ENCODE measurements at regions not wholly inside any gene's neighbourhood (a gene's known extent, or its start where the extent isn't known, plus 50 kb on each side); places are given as distances from the start of the nearest gene placed in this dataset.
A peak's percentile ranks its signal among the peaks of the same experiment; 100 is the strongest.

GRCh38 chr2:185147361-185147760, 549.0 kb downstream of the ZNF804A start:
- DNase-seq (ENCODE audit: low spot score), result no peak

GRCh38 chr2:185152186-185152585, 553.9 kb downstream of the ZNF804A start:
- DNase-seq (ENCODE audit: low spot score), result no peak

GRCh38 chr2:185161701-185162100, 563.4 kb downstream of the ZNF804A start:
- no peak for DNase-seq (ENCODE audit: low spot score)

GRCh38 chr2:185174353-185174752, 564.3 kb upstream of the FSIP2 start:
- DNase-seq (ENCODE audit: low spot score), result no peak

- DNase-seq (ENCODE audit: low spot score), result no peak
Observed at GRCh38 chr2:185179743-185180142, 558.9 kb upstream of the FSIP2 start.

GRCh38 chr2:185181901-185182300, 556.7 kb upstream of the FSIP2 start:
- DNase-seq (ENCODE audit: low spot score), result no peak

GRCh38 chr2:185185044-185185443, 553.6 kb upstream of the FSIP2 start:
- DNase-seq (ENCODE audit: low spot score), result no peak

- DNase-seq (ENCODE audit: low spot score), result no peak
Observed at GRCh38 chr2:185187421-185187820, 551.2 kb upstream of the FSIP2 start.

GRCh38 chr2:185188656-185189055, 549.9 kb upstream of the FSIP2 start:
- no peak for DNase-seq (ENCODE audit: low spot score)

- DNase-seq (ENCODE audit: low spot score), result no peak
Observed at GRCh38 chr2:185201063-185201462, 537.5 kb upstream of the FSIP2 start.

- no peak for DNase-seq (ENCODE audit: low spot score)
Observed at GRCh38 chr2:185202381-185202780, 536.2 kb upstream of the FSIP2 start.

- no peak for DNase-seq (ENCODE audit: low spot score)
Observed at GRCh38 chr2:185202945-185203528, 535.6 kb upstream of the FSIP2 start.

- DNase-seq (ENCODE audit: low spot score), result peak; percentile 22
Observed at GRCh38 chr2:185208261-185208660, 530.3 kb upstream of the FSIP2 start.

- no peak for DNase-seq (ENCODE audit: low spot score)
Observed at GRCh38 chr2:185215497-185215896, 523.1 kb upstream of the FSIP2 start.

GRCh38 chr2:185219981-185220380, 518.6 kb upstream of the FSIP2 start:
- peak; percentile 38 for DNase-seq (ENCODE audit: low spot score)

GRCh38 chr2:185222311-185222710, 516.3 kb upstream of the FSIP2 start:
- peak; percentile 48 for DNase-seq (ENCODE audit: low spot score)

- DNase-seq (ENCODE audit: low spot score), result peak; percentile 3
Observed at GRCh38 chr2:185227391-185227790, 511.2 kb upstream of the FSIP2 start.

- no peak for DNase-seq (ENCODE audit: low spot score)
Observed at GRCh38 chr2:185239491-185239890, 499.1 kb upstream of the FSIP2 start.

- DNase-seq (ENCODE audit: low spot score), result no peak
Observed at GRCh38 chr2:185240796-185241195, 497.8 kb upstream of the FSIP2 start.

- DNase-seq (ENCODE audit: low spot score), result no peak
Observed at GRCh38 chr2:185241556-185241955, 497.0 kb upstream of the FSIP2 start.

GRCh38 chr2:185242462-185242861, 496.1 kb upstream of the FSIP2 start:
- no peak for DNase-seq (ENCODE audit: low spot score)

- no peak for DNase-seq (ENCODE audit: low spot score)
Observed at GRCh38 chr2:185245216-185245615, 493.4 kb upstream of the FSIP2 start.

- no peak for DNase-seq (ENCODE audit: low spot score)
Observed at GRCh38 chr2:185245806-185246205, 492.8 kb upstream of the FSIP2 start.

- no peak for DNase-seq (ENCODE audit: low spot score)
Observed at GRCh38 chr2:185246717-185247116, 491.9 kb upstream of the FSIP2 start.

- no peak for DNase-seq (ENCODE audit: low spot score)
Observed at GRCh38 chr2:185255566-185255965, 483.0 kb upstream of the FSIP2 start.

Measured in Ammon's horn (tissue), 1 donor.